ENCODE measurements at regions not wholly inside any gene's neighbourhood (a gene's known extent, or its start where the extent isn't known, plus 50 kb on each side); places are given as distances from the start of the nearest gene placed in this dataset.

DNA sequence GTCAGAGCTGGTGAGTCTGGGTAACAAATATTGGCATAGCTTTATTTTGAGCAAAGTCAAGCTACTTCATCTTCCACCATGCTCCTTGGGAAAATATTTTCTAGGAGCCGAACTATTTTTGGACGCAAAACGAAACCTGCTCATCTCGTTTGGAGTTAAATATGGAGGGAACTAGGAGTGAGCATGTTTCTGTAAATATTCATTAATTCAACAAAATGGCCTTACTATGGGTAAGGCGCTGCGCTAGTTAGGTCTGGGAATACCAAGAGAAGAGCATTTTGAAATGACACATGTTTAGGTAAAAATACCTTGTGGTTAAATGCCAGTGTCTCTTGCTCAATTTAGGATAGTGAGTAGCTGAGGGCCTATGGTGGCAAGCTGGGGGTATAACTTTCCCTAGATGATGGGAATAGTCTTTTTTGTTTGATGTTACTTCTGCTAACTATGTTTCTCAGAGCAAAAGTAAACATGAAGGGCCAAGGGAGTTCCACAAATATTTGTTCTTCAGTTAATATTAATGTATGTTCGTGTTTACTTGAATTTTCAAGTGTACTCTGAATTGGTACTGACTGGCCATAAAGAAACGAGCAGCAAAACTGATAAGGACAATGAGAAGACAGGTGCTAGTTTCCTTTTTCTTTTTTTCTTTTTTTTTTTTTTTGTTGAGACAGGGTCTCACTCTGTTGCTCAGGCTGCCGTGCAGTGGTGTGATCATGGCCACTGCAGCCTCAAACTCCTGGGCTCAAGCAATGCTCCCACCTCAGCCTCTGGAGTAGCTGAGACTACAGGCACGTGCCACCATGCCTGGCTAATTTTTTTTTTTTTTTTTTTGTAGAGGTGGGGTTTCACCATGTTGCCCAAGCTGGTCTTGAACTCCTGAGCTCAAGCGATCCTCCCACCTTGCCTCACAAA is 77.7 kb downstream of the MAP1LC3B2 start:
- Histone ChIP-seq H3K56ac (ENCODE audit: insufficient read length, low read depth, low read length) (no peak overlapping the region), H4K20me1 (ENCODE audit: control insufficient read depth, insufficient read depth, insufficient read length) (no peaks in the 10 kb centered on the region), H4K5ac (ENCODE audit: insufficient read length, low read depth, low read length) (no peak overlapping the region), H3K9me3 (ENCODE audit: control insufficient read depth, low read depth, low read length) (no peaks in the 10 kb centered on the region), H3K14ac (ENCODE audit: insufficient read depth, low read length) (no peak overlapping the region), H2BK15ac (ENCODE audit: low read depth, low read length) (no peak overlapping the region), H3K79me2 (ENCODE audit: insufficient read depth, low read length) (no peaks in the 10 kb centered on the region), H3K27ac (ENCODE audit: insufficient read length, low read depth, low read length) (no peak overlapping the region), H4K8ac (replicated peaks; ENCODE audit: insufficient read length, low read depth, low read length) (no peak overlapping the region), H3K27me3 (ENCODE audit: insufficient read depth, low read length) (no peaks in the 10 kb centered on the region), H2BK20ac (ENCODE audit: low read depth, low read length, poor library complexity, severe bottlenecking) (no peak overlapping the region), H2AFZ (ENCODE audit: low read length) (no peak overlapping the region), H3T11ph (ENCODE audit: low read length) (no peak overlapping the region), H2BK12ac (ENCODE audit: insufficient read length, low read depth, low read length) (no peak overlapping the region), H3K18ac (ENCODE audit: insufficient read length, low read depth, low read length) (no peak overlapping the region), H3K79me1 (ENCODE audit: insufficient read depth, low read depth, low read length, poor library complexity, severe bottlenecking) (no peaks in the 10 kb centered on the region), H3K9ac (ENCODE audit: extremely low read depth, insufficient read length, low read length) (no peak overlapping the region), H4K91ac (ENCODE audit: insufficient read length, low read depth, low read length) (no peak overlapping the region), H2BK5ac (ENCODE audit: insufficient read length, low read length) (no peak overlapping the region), H2BK120ac (ENCODE audit: low read depth, low read length, poor library complexity, severe bottlenecking) (no peak overlapping the region), H3K23me2 (ENCODE audit: insufficient read length, low read depth, low read length, poor library complexity, severe bottlenecking) (no peaks in the 10 kb centered on the region), H3K4me2 (ENCODE audit: insufficient read depth, insufficient read length, low read length) (no peak overlapping the region), H3K23ac (ENCODE audit: insufficient read length, low read depth, low read length) (no peak overlapping the region), H3K4me1 (ENCODE audit: insufficient read depth, low read length) (no peaks in the 10 kb centered on the region), H2AK5ac (ENCODE audit: insufficient read length, low read length) (no peak overlapping the region), H3K4ac (ENCODE audit: low read depth, low read length) (no peak overlapping the region)
- Mint-ChIP-seq H3K36me3 (ENCODE audit: insufficient read depth in 1 of 3, low read depth in 3 of 3) (no peaks in the 10 kb centered on the region), H3K27ac (no peak overlapping the region; a peak in 1 of 7 replicates), H3K4me1 (peaks cover 0 to 3% of the 10 kb centered on the region in 2 experiments; a peak in 2 of 4 replicates), H3K27me3 (ENCODE audit: low read depth) (no peaks in the 10 kb centered on the region; the same call in 1 of the 2 replicates), H3K9me3 (no peaks in the 10 kb centered on the region), H3K4me3 (no peak overlapping the region)
- DNase-seq: no peak
- TF ChIP-seq, protein P1, sequence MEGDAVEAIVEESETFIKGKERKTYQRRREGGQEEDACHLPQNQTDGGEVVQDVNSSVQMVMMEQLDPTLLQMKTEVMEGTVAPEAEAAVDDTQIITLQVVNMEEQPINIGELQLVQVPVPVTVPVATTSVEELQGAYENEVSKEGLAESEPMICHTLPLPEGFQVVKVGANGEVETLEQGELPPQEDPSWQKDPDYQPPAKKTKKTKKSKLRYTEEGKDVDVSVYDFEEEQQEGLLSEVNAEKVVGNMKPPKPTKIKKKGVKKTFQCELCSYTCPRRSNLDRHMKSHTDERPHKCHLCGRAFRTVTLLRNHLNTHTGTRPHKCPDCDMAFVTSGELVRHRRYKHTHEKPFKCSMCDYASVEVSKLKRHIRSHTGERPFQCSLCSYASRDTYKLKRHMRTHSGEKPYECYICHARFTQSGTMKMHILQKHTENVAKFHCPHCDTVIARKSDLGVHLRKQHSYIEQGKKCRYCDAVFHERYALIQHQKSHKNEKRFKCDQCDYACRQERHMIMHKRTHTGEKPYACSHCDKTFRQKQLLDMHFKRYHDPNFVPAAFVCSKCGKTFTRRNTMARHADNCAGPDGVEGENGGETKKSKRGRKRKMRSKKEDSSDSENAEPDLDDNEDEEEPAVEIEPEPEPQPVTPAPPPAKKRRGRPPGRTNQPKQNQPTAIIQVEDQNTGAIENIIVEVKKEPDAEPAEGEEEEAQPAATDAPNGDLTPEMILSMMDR (conservative IDR thresholded peaks at IDR 0.05): no peak
- WGBS (ENCODE audit: extremely low coverage, insufficient read length, low lambda C conversion rate): no CpG with 5 or more reads among the region's 11 CpGs

Measured in H9 (cell line).